ENCODE measurements at regions not wholly inside any gene's neighbourhood (a gene's known extent, or its start where the extent isn't known, plus 50 kb on each side); places are given as distances from the start of the nearest gene placed in this dataset.

DNA sequence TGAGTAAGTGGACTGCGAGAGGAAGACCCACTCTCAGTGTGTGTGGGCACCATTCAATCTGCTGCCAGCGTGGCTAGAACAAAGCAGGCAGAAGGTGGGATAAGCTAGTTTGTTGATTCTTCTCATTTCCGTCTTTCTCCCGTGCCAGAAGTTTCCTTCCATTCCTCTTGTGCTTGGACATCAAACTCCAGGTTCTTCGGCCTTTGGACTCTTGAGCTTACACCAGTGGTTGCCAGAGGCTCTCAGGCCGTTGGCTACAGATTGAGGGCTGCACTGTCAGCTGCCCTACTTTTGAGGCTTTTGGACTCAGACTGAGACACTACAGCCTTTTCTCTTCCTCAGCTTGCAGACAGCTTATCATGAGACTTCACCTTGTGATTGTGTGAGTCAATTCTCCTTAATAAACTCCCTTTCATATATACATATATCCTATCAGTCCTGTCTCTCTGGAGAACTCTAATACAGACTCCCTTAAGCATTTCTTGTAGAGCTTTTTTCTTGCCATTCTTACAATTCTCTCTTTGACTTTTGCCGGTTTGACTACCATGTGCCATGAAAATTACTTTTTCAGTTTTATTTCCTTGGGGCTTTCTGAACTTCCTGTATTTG is 494.9 kb downstream of the PRR16 start:
- TF ChIP-seq, protein P1, sequence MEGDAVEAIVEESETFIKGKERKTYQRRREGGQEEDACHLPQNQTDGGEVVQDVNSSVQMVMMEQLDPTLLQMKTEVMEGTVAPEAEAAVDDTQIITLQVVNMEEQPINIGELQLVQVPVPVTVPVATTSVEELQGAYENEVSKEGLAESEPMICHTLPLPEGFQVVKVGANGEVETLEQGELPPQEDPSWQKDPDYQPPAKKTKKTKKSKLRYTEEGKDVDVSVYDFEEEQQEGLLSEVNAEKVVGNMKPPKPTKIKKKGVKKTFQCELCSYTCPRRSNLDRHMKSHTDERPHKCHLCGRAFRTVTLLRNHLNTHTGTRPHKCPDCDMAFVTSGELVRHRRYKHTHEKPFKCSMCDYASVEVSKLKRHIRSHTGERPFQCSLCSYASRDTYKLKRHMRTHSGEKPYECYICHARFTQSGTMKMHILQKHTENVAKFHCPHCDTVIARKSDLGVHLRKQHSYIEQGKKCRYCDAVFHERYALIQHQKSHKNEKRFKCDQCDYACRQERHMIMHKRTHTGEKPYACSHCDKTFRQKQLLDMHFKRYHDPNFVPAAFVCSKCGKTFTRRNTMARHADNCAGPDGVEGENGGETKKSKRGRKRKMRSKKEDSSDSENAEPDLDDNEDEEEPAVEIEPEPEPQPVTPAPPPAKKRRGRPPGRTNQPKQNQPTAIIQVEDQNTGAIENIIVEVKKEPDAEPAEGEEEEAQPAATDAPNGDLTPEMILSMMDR (conservative IDR thresholded peaks at IDR 0.05) = no peak
- TF ChIP-seq EZH2 (IDR thresholded peaks at IDR 0.05; ENCODE audit: low read depth) = no peak
